Activated CD8-positive, alpha-beta memory T cell treated with anti-CD3 and anti-CD28 coated beads, Interleukin-2, amount 50 U/mL, for 1 hour (primary cell): ENCODE measurements at regions not wholly inside any gene's neighbourhood (a gene's known extent, or its start where the extent isn't known, plus 50 kb on each side); places are given as distances from the start of the nearest gene placed in this dataset.

Experiments used
- DNase-seq: peaks from one replicate; pipeline ENCODE4 v3.0.0-alpha.2; 2020; ENCODE audit errors: extremely low read depth

DNA sequence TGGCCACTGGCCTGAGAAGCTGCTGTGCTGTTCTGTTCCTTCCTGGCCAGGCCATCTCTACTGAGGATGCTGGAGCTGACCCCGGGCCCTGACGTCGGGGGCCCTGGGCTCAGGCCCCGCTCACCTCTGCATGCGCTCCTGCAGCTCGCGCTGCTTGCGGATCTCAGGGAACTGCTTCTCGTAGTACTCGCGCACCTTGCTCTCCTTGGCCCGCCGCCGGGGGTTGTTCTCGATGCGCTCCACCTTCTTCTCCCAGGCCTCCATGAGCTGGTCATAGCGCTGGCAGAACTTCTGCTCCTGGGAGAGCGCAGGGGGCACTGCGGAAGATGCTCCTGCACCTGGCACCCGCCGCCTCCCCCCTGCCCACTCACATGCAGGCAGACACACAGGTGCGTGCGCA is 135.6 kb downstream of the RFLNA start:
- DNase-seq: no peak

- no peak for DNase-seq
Measured at GRCh38 chr12:124429535-124429934, 134.6 kb downstream of the RFLNA start.

GRCh38 chr12:124428792-124429281 is 133.9 kb downstream of the RFLNA start:
- DNase-seq: no peak

- no peak for DNase-seq
Measured at GRCh38 chr12:124428136-124428791, 133.4 kb downstream of the RFLNA start.

DNA sequence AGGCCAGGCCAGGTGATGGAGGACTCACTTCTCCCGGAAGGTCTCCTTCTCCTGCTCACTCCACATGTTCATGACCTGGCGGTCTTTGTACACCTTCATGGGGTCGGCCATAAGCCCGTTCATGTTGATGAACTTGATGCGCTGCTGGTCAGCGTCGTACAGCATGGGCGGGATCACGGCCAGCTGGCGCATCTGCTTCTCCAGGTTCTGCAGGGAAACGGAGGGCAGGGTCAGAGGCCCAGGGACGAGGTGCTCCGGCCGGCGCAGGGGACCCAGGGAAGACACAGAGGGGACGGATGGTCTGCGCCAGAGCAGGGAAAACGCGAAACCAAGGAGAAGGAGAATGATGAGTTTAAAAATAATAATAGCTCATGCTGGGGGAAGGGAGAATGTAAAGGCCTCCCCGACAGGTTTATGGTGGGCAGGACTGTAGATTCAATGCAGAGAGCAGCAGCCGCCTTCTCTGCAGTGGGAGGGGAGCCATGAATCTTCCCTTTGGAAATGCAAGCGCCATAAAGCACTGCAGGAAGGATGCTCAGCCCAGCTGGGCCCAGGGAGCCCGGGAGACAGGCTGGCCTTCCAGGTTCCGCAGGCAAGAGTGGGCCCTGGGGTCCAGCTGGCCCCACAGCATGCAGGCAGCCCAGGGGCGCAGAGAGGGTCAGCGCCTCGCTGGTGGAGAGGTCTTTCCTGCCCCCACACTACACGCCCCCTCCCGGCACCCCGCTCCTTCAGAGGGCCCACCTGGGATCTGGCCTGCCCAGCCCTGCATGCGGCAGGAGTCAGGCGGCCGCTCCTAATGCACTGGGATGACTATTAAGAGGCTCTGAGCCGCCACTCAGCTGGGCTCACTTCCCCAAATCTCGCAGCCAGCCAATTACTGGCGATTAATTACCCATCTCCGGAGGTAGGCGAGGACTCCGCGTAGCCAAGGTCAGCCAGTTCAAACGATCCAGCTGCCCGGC is 132.0 kb downstream of the RFLNA start:
- no peak for DNase-seq

GRCh38 chr12:124425667-124426066 is 130.8 kb downstream of the RFLNA start:
- DNase-seq: no peak

DNA sequence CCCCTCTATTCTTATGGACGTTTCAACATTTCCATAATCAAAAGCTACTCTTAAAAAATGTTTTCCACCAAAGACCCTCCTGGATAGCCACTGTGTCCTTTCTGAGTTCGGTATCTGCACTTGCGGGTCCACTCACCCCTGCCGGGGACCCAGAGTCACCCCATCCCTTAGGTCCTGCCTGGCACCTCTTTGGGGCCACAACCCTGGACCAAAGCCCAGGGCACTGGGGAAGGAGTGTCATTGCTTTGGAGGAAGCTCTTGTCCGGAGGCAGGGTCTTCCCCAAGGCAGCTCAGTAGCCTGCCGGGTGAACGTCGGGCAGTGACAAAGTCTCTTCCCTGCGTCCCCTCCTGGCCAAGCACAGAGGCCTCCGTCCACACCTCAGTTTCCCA is 129.6 kb downstream of the RFLNA start:
- no peak for DNase-seq

- DNase-seq: no peak
Measured at GRCh38 chr12:124423761-124424515, 129.0 kb downstream of the RFLNA start.

DNA sequence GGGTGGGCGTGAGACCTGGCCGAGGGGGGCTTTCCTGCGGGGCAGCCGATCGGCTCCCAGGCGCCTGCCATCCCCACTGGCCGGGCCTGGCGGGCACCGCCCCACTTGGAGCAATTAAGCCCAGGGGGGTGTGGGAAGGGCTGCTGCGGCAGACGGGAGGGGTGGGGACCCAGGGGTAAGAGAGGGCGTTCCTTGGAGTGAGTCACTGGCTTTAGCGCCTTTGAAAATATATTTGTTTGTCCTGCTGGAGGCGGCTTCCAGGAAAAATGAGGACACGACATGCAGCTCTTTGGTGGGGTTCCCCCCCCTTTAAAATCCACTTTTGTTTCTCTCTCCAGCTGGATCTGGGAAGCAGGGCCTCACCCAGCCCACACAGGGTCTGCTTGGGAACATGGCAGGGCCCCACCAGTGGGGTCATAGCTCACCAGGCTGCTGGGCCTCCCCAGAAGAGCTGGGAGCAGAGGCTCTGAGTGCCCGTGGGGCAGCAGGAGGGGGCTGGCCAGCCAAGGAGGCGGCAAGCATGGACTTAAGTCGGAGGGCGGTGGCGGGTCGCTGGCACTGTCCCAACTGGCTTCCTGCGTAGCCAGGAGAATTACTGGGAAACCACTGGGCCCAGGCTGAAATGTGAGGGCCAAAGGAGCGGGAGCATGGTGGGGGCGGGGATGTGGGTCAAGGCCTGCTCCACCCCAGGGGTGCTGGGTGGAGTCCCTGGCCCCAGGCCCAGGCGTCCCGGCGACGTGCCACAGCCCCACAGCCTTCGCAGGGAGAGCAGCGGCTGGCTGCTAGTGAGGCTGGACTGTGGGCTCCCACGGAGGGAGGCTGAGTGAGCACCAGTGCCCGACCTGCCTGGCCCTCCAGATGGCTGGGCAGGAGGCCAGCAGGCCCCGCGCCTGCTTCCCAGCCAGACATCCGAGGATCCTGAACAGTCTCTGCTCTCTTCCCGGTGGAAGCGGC is 128.0 kb downstream of the RFLNA start:
- DNase-seq: no peak

- DNase-seq: no peak
Measured at GRCh38 chr12:124422142-124422569, 127.3 kb downstream of the RFLNA start.

DNA sequence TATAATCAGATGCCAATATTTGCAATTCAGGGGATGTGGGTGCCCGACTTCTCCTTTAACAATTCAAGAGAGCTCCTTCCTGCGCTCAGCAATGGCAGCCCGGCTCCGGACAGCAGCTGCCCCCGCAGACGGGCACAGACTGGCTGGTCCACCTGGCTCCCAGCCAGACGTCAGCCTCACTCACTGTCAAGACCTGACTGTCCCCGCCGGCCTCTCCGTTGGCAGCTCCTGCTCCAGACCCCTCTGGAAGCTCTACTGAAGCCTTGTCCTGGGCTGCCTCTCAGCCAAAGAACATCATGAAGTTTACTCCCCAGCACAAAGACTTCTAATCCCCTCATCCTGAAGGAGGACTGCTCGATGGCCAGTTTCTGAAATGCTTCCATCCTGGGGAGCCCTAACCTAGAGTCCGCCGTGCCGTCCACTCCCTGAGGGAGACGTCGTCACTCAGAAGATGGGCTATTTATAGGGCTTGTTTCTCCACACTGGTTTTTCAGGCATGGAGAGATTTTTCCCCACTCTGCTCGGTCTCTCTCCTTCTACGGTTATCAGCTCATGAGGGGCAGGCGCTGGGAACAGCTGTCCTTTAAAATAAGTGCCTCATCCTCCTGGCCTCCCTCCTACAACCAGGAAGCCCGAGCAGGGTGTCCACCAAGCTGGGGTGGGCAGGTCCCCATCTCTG is 126.2 kb downstream of the RFLNA start:
- DNase-seq: no peak

DNA sequence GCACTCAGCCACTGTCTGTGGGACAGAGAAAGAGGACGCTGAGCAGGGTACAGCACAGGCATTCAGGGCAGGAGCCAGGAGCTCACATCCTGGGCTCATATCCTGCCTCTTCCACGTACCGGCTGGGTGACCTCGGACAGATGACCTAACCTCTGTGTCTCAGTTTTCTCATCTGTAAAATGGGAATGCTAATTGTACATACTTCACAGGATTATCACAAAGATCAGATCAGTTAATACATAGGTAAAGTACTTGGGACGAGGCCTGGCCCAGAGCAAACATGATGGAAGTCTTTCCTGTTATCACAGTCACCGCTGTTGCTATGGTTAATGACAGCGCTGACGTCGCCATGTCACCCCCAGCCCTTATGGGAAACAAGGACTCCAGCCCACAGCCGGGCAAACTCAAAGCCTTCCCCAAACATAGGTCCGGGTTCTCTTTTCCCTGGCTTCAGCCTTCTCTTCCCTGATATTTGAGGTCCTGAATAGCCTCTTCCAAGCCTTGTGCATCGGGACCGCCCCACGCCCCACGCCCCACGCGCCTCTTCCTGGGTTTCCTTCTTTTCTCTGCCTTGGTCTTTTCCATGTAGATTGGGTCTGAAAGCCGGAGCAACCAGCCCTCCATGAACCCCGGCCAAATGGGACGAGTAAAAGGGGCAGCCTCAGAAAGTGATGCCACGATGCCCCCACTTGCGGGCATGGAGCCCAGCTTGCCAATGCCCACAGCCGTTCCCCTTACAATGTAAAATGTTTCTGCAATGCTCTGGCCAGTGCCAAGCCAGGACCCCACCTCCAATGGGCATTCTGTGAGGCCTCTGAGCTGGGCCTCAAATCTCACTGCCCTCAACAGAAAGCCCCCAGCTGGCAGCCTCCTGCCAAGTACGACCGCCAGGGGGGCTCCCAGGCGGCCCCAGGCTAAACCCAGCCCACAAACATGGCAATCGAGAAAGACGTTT is 125.4 kb downstream of the RFLNA start:
- DNase-seq: no peak

DNA sequence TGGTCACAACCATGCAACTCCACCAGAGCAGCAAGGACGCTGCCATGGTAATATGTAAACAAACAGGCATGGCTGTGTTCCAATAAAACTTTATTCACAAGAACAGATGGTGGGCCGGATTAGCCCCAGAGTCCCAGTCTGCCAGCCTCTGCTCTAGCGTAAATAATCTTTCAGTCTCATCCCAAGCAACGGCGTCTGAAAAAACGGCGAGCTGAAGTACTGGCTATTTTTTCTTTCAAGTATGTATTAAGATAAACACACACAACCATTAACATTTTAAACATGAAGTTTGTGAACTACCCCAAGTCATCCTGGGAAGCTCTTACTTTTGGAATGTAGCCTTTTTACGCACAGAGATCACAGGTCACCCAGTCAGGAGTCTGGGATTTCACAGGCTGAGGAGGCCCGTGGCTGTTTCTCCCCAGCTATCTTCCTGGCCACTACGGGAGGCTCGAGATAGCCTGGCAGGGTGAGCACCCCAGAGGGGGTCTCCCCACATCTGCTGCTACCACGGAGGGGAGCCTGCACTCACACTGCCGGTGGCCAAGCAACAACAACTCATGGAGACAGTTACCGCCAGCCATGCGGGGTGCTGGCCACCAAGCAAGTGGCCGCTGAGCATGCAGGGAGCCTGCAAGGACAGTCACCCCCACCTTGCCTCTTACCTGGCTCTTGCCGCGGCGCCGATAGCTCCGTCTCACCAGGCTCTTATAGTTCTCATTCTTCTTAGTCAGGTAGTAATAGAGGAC is 124.6 kb downstream of the RFLNA start:
- no peak for DNase-seq

DNA sequence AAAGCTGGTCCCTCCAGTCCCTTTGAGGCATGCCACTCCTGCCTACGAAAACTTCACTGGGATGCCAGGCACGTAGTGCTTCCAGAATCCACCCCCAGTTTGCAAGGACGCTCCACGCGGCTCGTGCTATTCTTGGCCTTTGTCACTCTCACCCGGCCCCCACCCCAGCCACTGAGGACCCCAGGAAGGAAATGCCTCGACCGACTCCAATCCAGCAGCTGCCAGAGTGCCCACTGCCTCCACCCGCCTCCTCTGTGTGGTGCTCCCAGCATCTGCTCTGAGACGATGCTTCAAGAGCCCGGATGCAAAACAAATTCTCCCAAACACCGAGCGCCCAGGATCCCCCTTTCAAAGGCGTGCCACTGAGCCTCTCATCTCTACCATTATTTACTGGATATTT is 123.9 kb downstream of the RFLNA start:
- DNase-seq: no peak

- DNase-seq: no peak
Measured at GRCh38 chr12:124418156-124418555, 123.3 kb downstream of the RFLNA start.

GRCh38 chr12:124416516-124417395 is 121.9 kb downstream of the RFLNA start:
- DNase-seq: no peak

- DNase-seq: no peak
Measured at GRCh38 chr12:124415064-124415463, 120.2 kb downstream of the RFLNA start.

GRCh38 chr12:124413915-124414314 is 119.0 kb downstream of the RFLNA start:
- no peak for DNase-seq
